Tibial nerve (tissue), 4 donors: ENCODE measurements at regions not wholly inside any gene's neighbourhood (a gene's known extent, or its start where the extent isn't known, plus 50 kb on each side); places are given as distances from the start of the nearest gene placed in this dataset.

ENCODE experiments used
- CTCF ChIP-seq, 5 experiments: fragments of 200-600 bp in 3 of 5; fragments of 450-650 bp in 2 of 5; sonication (generic) in 3 of 5; IDR thresholded peaks; one replicate each; pipeline ENCODE4 v1.5.1; 2016 to 2019; ENCODE audit warnings: antibody characterized with exemption in 5 of 5, mild to moderate bottlenecking in 3 of 5, moderate library complexity in 2 of 5
- EP300 ChIP-seq, 2 donors: sonication (generic); formaldehyde crosslinking; IDR thresholded peaks; one replicate each; pipeline ENCODE4 v1.6.1; 2017; ENCODE audit warnings: antibody characterized with exemption in 2 of 2, mild to moderate bottlenecking in 1 of 2

GRCh38 chr20:24753130-24753529 lies 195.9 kb upstream of the CST7 start:
- TF ChIP-seq CTCF (IDR thresholded peaks at IDR 0.05) (no peak), EP300 (IDR thresholded peaks at IDR 0.05) (no peak)
